ENCODE measurements at regions not wholly inside any gene's neighbourhood (a gene's known extent, or its start where the extent isn't known, plus 50 kb on each side); places are given as distances from the start of the nearest gene placed in this dataset.

DNA sequence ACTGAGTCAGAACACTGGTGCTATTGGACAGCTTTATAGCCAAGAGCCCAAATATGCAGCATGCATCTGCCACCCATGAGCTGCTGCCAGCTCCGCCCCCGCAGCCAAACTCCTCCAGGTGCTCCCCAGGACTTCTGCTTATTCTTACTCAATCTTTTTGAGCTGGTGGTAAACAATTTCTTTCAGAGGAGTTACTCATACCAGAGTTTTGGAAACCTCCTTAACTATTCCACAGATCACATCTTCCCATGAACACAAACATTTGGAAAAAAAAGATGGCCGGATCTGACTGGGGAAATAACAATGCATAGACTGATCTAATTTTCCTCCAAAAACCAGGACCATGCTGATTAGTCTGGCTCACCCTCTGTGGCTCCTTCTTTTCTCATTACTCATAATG lies 399.9 kb downstream of the GPM6A start:
- no peak for ATAC-seq
- no peak for TF ChIP-seq OSR1 (CRISPR knock-in tag; IDR thresholded peaks at IDR 0.05)
- no peak for TF ChIP-seq ZNF70 (CRISPR knock-in tag; IDR thresholded peaks at IDR 0.05)
- no peak for TF ChIP-seq TCF4 (CRISPR knock-in tag; IDR thresholded peaks at IDR 0.05; ENCODE audit: borderline replicate concordance)
- no peak for TF ChIP-seq TOX (CRISPR knock-in tag; IDR thresholded peaks at IDR 0.05; ENCODE audit: borderline replicate concordance)
- no peak for TF ChIP-seq ZFP3 (CRISPR knock-in tag; IDR thresholded peaks at IDR 0.05)
- no peak for TF ChIP-seq SNAI2 (CRISPR knock-in tag; IDR thresholded peaks at IDR 0.05)
- no peak for TF ChIP-seq ZNF8 (CRISPR knock-in tag; IDR thresholded peaks at IDR 0.05)
- TF ChIP-seq, protein P1, sequence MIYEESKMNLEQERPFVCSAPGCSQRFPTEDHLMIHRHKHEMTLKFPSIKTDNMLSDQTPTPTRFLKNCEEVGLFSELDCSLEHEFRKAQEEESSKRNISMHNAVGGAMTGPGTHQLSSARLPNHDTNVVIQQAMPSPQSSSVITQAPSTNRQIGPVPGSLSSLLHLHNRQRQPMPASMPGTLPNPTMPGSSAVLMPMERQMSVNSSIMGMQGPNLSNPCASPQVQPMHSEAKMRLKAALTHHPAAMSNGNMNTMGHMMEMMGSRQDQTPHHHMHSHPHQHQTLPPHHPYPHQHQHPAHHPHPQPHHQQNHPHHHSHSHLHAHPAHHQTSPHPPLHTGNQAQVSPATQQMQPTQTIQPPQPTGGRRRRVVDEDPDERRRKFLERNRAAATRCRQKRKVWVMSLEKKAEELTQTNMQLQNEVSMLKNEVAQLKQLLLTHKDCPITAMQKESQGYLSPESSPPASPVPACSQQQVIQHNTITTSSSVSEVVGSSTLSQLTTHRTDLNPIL (CRISPR knock-in tag; IDR thresholded peaks at IDR 0.05; ENCODE audit: low read depth), result no peak

DNA sequence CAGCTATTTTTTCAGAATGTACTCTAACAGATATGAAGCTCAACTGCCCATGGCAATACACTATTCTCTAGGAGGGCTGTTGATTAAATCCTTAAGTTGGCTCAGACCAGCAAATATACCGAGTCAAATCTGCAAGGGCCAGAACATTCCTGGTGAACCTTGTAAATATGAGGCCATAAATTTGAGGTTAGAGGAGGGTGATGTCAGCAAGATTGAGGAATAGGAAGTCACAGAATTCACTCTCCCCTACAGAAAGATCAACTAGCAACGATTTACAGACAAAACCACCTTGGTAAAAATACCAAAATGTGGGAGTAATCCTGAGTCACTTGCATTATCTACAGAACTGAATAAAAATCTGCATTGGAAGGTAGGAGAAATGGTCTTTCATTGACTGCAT lies 399.3 kb downstream of the GPM6A start:
- no peak for TF ChIP-seq SNAI2 (CRISPR knock-in tag; IDR thresholded peaks at IDR 0.05)
- TF ChIP-seq RARB (CRISPR knock-in tag; IDR thresholded peaks at IDR 0.05), result no peak
- TF ChIP-seq BACH2 (CRISPR knock-in tag; IDR thresholded peaks at IDR 0.05; ENCODE audit: borderline replicate concordance), result no peak
- TF ChIP-seq, protein P2, sequence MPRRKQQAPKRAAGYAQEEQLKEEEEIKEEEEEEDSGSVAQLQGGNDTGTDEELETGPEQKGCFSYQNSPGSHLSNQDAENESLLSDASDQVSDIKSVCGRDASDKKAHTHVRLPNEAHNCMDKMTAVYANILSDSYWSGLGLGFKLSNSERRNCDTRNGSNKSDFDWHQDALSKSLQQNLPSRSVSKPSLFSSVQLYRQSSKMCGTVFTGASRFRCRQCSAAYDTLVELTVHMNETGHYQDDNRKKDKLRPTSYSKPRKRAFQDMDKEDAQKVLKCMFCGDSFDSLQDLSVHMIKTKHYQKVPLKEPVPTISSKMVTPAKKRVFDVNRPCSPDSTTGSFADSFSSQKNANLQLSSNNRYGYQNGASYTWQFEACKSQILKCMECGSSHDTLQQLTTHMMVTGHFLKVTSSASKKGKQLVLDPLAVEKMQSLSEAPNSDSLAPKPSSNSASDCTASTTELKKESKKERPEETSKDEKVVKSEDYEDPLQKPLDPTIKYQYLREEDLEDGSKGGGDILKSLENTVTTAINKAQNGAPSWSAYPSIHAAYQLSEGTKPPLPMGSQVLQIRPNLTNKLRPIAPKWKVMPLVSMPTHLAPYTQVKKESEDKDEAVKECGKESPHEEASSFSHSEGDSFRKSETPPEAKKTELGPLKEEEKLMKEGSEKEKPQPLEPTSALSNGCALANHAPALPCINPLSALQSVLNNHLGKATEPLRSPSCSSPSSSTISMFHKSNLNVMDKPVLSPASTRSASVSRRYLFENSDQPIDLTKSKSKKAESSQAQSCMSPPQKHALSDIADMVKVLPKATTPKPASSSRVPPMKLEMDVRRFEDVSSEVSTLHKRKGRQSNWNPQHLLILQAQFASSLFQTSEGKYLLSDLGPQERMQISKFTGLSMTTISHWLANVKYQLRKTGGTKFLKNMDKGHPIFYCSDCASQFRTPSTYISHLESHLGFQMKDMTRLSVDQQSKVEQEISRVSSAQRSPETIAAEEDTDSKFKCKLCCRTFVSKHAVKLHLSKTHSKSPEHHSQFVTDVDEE (CRISPR knock-in tag; IDR thresholded peaks at IDR 0.05), result no peak
- TF ChIP-seq ESRRG (CRISPR knock-in tag; IDR thresholded peaks at IDR 0.05), result no peak
- no peak for TF ChIP-seq TCF4 (CRISPR knock-in tag; IDR thresholded peaks at IDR 0.05; ENCODE audit: borderline replicate concordance)
- no peak for TF ChIP-seq TOX (CRISPR knock-in tag; IDR thresholded peaks at IDR 0.05; ENCODE audit: borderline replicate concordance)
- no peak for TF ChIP-seq GLIS3 (CRISPR knock-in tag; IDR thresholded peaks at IDR 0.05)
- no peak for TF ChIP-seq ZFP3 (CRISPR knock-in tag; IDR thresholded peaks at IDR 0.05)
- TF ChIP-seq OSR1 (CRISPR knock-in tag; IDR thresholded peaks at IDR 0.05), result no peak
- no peak for TF ChIP-seq ISL1 (CRISPR knock-in tag; IDR thresholded peaks at IDR 0.05)
- TF ChIP-seq ZNF565 (CRISPR knock-in tag; conservative IDR thresholded peaks at IDR 0.05; ENCODE audit: low read depth), result no peak
- no peak for TF ChIP-seq PPARA (CRISPR knock-in tag; IDR thresholded peaks at IDR 0.05; ENCODE audit: borderline replicate concordance)
- TF ChIP-seq, protein P3, sequence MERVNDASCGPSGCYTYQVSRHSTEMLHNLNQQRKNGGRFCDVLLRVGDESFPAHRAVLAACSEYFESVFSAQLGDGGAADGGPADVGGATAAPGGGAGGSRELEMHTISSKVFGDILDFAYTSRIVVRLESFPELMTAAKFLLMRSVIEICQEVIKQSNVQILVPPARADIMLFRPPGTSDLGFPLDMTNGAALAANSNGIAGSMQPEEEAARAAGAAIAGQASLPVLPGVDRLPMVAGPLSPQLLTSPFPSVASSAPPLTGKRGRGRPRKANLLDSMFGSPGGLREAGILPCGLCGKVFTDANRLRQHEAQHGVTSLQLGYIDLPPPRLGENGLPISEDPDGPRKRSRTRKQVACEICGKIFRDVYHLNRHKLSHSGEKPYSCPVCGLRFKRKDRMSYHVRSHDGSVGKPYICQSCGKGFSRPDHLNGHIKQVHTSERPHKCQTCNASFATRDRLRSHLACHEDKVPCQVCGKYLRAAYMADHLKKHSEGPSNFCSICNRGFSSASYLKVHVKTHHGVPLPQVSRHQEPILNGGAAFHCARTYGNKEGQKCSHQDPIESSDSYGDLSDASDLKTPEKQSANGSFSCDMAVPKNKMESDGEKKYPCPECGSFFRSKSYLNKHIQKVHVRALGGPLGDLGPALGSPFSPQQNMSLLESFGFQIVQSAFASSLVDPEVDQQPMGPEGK (CRISPR knock-in tag; IDR thresholded peaks at IDR 0.05; ENCODE audit: borderline replicate concordance), result no peak
- TF ChIP-seq, protein P1 (CRISPR knock-in tag; IDR thresholded peaks at IDR 0.05; ENCODE audit: low read depth), result no peak
- no peak for TF ChIP-seq ZC3H10 (CRISPR knock-in tag; IDR thresholded peaks at IDR 0.05)
- ATAC-seq, result no peak

DNA sequence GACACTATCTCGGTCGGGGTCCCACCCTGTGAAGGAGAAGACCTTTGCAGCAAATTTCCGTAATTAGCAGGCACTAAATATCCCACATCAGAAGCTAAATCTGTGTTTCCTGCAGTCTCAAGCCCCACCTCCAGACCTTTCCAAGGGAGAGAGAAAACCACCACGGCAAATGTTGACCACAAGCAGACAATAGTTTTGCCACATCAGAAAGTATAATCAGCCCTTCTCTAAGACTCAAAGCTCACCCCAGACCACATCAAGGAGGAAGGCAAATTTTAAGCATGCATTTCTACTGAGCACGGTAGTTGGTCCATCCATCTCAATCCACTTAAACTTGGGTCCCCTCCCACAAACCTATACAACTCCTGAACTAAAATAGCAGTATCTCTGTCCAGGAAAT lies 398.5 kb downstream of the GPM6A start:
- ATAC-seq, result no peak
- TF ChIP-seq ZFP3 (CRISPR knock-in tag; IDR thresholded peaks at IDR 0.05) (no peak), ZFP30 (CRISPR knock-in tag; IDR thresholded peaks at IDR 0.05) (no peak), TCF4 (CRISPR knock-in tag; IDR thresholded peaks at IDR 0.05; ENCODE audit: borderline replicate concordance) (no peak), GLIS3 (CRISPR knock-in tag; IDR thresholded peaks at IDR 0.05) (no peak), SNAI2 (CRISPR knock-in tag; IDR thresholded peaks at IDR 0.05) (no peak), ESRRG (CRISPR knock-in tag; IDR thresholded peaks at IDR 0.05) (no peak), TOX (CRISPR knock-in tag; IDR thresholded peaks at IDR 0.05; ENCODE audit: borderline replicate concordance) (no peak), ZC3H10 (CRISPR knock-in tag; IDR thresholded peaks at IDR 0.05) (no peak), ISL1 (CRISPR knock-in tag; IDR thresholded peaks at IDR 0.05) (no peak), RARB (CRISPR knock-in tag; IDR thresholded peaks at IDR 0.05) (no peak)
- TF ChIP-seq, protein P3 (CRISPR knock-in tag; IDR thresholded peaks at IDR 0.05; ENCODE audit: borderline replicate concordance), result no peak
- TF ChIP-seq, protein P1 (CRISPR knock-in tag; IDR thresholded peaks at IDR 0.05; ENCODE audit: low read depth), result no peak
- TF ChIP-seq, protein P2 (CRISPR knock-in tag; IDR thresholded peaks at IDR 0.05), result no peak
- TF ChIP-seq, protein P4, sequence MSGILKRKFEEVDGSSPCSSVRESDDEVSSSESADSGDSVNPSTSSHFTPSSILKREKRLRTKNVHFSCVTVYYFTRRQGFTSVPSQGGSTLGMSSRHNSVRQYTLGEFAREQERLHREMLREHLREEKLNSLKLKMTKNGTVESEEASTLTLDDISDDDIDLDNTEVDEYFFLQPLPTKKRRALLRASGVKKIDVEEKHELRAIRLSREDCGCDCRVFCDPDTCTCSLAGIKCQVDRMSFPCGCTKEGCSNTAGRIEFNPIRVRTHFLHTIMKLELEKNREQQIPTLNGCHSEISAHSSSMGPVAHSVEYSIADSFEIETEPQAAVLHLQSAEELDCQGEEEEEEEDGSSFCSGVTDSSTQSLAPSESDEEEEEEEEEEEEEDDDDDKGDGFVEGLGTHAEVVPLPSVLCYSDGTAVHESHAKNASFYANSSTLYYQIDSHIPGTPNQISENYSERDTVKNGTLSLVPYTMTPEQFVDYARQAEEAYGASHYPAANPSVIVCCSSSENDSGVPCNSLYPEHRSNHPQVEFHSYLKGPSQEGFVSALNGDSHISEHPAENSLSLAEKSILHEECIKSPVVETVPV (CRISPR knock-in tag; IDR thresholded peaks at IDR 0.05), result no peak
